H1 (cell line): ENCODE measurements at regions not wholly inside any gene's neighbourhood (a gene's known extent, or its start where the extent isn't known, plus 50 kb on each side); places are given as distances from the start of the nearest gene placed in this dataset.

Experiments
- CTCF ChIA-PET: fragments of 300-600 bp; sonication (Branson Sonifier 250); formaldehyde crosslinking; loops from one replicate; lab custom pipeline; 2021; ENCODE audit not compliant: partially characterized antibody; lab: Charles Lee
- POLR2A ChIA-PET: fragments of 300-600 bp; sonication (Branson Sonifier 250); formaldehyde crosslinking; loops from one replicate; lab custom pipeline; 2021; ENCODE audit warnings: inconsistent platforms; ENCODE audit not compliant: partially characterized antibody; lab: Charles Lee
- DNase-seq, 2 experiments: peaks; one replicate each; pipeline versions ENCODE4 v3.0.0 to v3.0.0-alpha.2; 2010 to 2022; ENCODE audit warnings: low spot score in 2 of 2, low read depth in 1 of 2, mixed read lengths in 1 of 2
- FAIRE-seq: peaks from 2 replicates; lab custom pipeline; 2011; peaks lifted over from hg19 to GRCh38; lab: Jason Lieb, UNC
- H2AFZ ChIP-seq: 2 replicates; pipeline ENCODE4 v1.8.1; 2012; ENCODE audit warnings: low read length, inconsistent platforms
- H2AK5ac ChIP-seq: 2 replicates; pipeline ENCODE4 v1.6.1; 2013; ENCODE audit warnings: low read depth, low read length
- H2BK120ac ChIP-seq: replicated peaks from 2 replicates; pipeline ENCODE3; 2013; ENCODE audit warnings: low read depth, low read length, inconsistent platforms
- H2BK12ac ChIP-seq: 2 replicates; pipeline ENCODE4 v1.6.1; 2013; ENCODE audit warnings: low read depth, low read length
- H2BK15ac ChIP-seq: 2 replicates; pipeline ENCODE4 v1.6.1; 2013; ENCODE audit warnings: low read length
- H2BK20ac ChIP-seq: 2 replicates; pipeline ENCODE4 v1.6.1; 2013; ENCODE audit warnings: low read length
- H2BK5ac ChIP-seq: 2 replicates; pipeline ENCODE4 v1.6.1; 2013; ENCODE audit warnings: low read depth, low read length
- H3K14ac ChIP-seq: 2 replicates; pipeline ENCODE4 v1.6.1; 2013; ENCODE audit warnings: inconsistent platforms; ENCODE audit not compliant: insufficient read length
- H3K18ac ChIP-seq: 2 replicates; pipeline ENCODE4 v1.6.1; 2013; ENCODE audit warnings: low read length; ENCODE audit errors: extremely low read depth
- H3K23ac ChIP-seq: 2 replicates; pipeline ENCODE4 v1.6.1; 2013; ENCODE audit warnings: inconsistent platforms; ENCODE audit not compliant: insufficient read length
- H3K23me2 ChIP-seq: 2 replicates; pipeline ENCODE4 v1.6.1; 2013; ENCODE audit warnings: low read depth, low read length
- H3K27ac ChIP-seq: 2 replicates; pipeline ENCODE4 v1.6.1; 2011; ENCODE audit warnings: low read depth, low read length, inconsistent platforms
- H3K27me3 ChIP-seq, 4 experiments: replicated peaks in 1 of 4; 1 replicate in 1 of 4; 2 replicates in 3 of 4; pipeline versions ENCODE4 v1.6.1 to v1.8.1; 2011 to 2013; ENCODE audit warnings: low read length in 3 of 4, mild to moderate bottlenecking in 3 of 4, inconsistent platforms in 2 of 4, mixed read lengths in 2 of 4, moderate library complexity in 1 of 4; ENCODE audit not compliant: control insufficient read depth in 3 of 4, insufficient read depth in 3 of 4; ENCODE audit errors: extremely low read depth in 1 of 4
- H3K36me3 ChIP-seq, 4 experiments: 2 replicates each; pipeline versions ENCODE4 v1.6.1 to v1.8.1; 2011 to 2013; ENCODE audit warnings: mild to moderate bottlenecking in 4 of 4, low read length in 3 of 4, moderate library complexity in 2 of 4, control low read depth in 1 of 4, inconsistent platforms in 1 of 4; ENCODE audit not compliant: insufficient read depth in 4 of 4, control insufficient read depth in 2 of 4
- H3K4ac ChIP-seq: replicated peaks from 2 replicates; pipeline ENCODE3; 2013; ENCODE audit warnings: low read length, low read depth, mixed read lengths, inconsistent platforms; ENCODE audit not compliant: insufficient read length
- H3K4me1 ChIP-seq, 4 experiments: replicated peaks in 1 of 4; 1 replicate in 1 of 4; 2 replicates in 3 of 4; pipeline versions ENCODE4 v1.6.1 to v1.8.1; 2011 to 2013; ENCODE audit warnings: low read length in 3 of 4, inconsistent platforms in 2 of 4, mixed read lengths in 1 of 4; ENCODE audit not compliant: insufficient read depth in 4 of 4, control insufficient read depth in 3 of 4
- H3K4me2 ChIP-seq, 2 experiments: 2 replicates each; pipeline versions ENCODE4 v1.6.1 to v1.8.1; 2011 to 2013; ENCODE audit warnings: low read depth in 2 of 2, low read length in 2 of 2, control low read depth in 1 of 2, inconsistent platforms in 1 of 2, mild to moderate bottlenecking in 1 of 2; ENCODE audit not compliant: insufficient read depth in 1 of 2
- H3K4me3 ChIP-seq, 4 experiments: fragments of 200-600, 300-600 bp in 1 of 4; sonication (generic), shearing (Covaris generic), sonication (Bioruptor Twin) in 1 of 4; 2 replicates each; pipeline versions ENCODE4 v1.5.1 to v1.8.1; 2011 to 2016; ENCODE audit warnings: low read length in 4 of 4, low read depth in 3 of 4, control low read depth in 2 of 4, inconsistent platforms in 2 of 4, mild to moderate bottlenecking in 2 of 4, mixed read lengths in 1 of 4, moderate library complexity in 1 of 4; ENCODE audit not compliant: insufficient read depth in 2 of 4; ENCODE audit errors: extremely low read depth in 1 of 4
- H3K56ac ChIP-seq: replicated peaks from 2 replicates; pipeline ENCODE3; 2013; ENCODE audit warnings: low read depth, mild to moderate bottlenecking, mixed read lengths, low read length, inconsistent platforms; ENCODE audit not compliant: insufficient read length
- H3K79me1 ChIP-seq: 2 replicates; pipeline ENCODE4 v1.6.1; 2013; ENCODE audit warnings: low read depth, low read length, control low read depth
- H3K79me2 ChIP-seq, 2 experiments: 2 replicates each; pipeline versions ENCODE4 v1.6.1 to v1.8.1; 2012 to 2013; ENCODE audit warnings: low read length in 2 of 2, mild to moderate bottlenecking in 2 of 2, inconsistent platforms in 1 of 2; ENCODE audit not compliant: insufficient read depth in 2 of 2, control insufficient read depth in 1 of 2
- H3K9ac ChIP-seq, 4 experiments: replicated peaks in 1 of 4; 1 replicate in 1 of 4; 2 replicates in 3 of 4; pipeline versions ENCODE4 v1.6.1 to v1.8.1; 2011 to 2013; ENCODE audit warnings: low read depth in 3 of 4, low read length in 3 of 4, control low read depth in 2 of 4, mild to moderate bottlenecking in 2 of 4, moderate library complexity in 2 of 4, inconsistent platforms in 1 of 4; ENCODE audit errors: extremely low read depth in 1 of 4
- H3K9me3 ChIP-seq, 2 experiments: 2 replicates each; pipeline versions ENCODE4 v1.6.1 to v1.8.1; 2012 to 2013; ENCODE audit warnings: mild to moderate bottlenecking in 2 of 2, moderate library complexity in 2 of 2, control low read depth in 1 of 2, inconsistent platforms in 1 of 2, low read depth in 1 of 2, low read length in 1 of 2, mixed read lengths in 1 of 2; ENCODE audit not compliant: insufficient read depth in 2 of 2
- H4K20me1 ChIP-seq, 2 experiments: replicated peaks in 1 of 2; 2 replicates each; pipeline versions ENCODE3 to v1.8.1; 2011 to 2013; ENCODE audit warnings: inconsistent platforms in 2 of 2, low read length in 2 of 2, mild to moderate bottlenecking in 1 of 2; ENCODE audit not compliant: insufficient read depth in 2 of 2, control insufficient read depth in 1 of 2
- H4K5ac ChIP-seq: 2 replicates; pipeline ENCODE4 v1.6.1; 2013; ENCODE audit warnings: low read length, low read depth, mixed read lengths, inconsistent platforms; ENCODE audit not compliant: insufficient read length
- H4K8ac ChIP-seq: 2 replicates; pipeline ENCODE4 v1.8.0; 2013; ENCODE audit warnings: mild to moderate bottlenecking, moderate library complexity, low read length, inconsistent platforms; ENCODE audit not compliant: insufficient read depth; ENCODE audit errors: extremely low read depth
- H4K91ac ChIP-seq: replicated peaks from 2 replicates; pipeline ENCODE3; 2013; ENCODE audit warnings: low read length, mixed read lengths, inconsistent platforms; ENCODE audit not compliant: insufficient read length
- CREB1 ChIP-seq: IDR thresholded peaks from 2 replicates; pipeline ENCODE4 v1.6.1; 2012; ENCODE audit warnings: inconsistent platforms
- CTBP2 ChIP-seq: IDR thresholded peaks from 2 replicates; pipeline ENCODE4 v1.7.0; 2011; ENCODE audit warnings: borderline replicate concordance, mild to moderate bottlenecking, moderate library complexity, mixed read lengths, low read length; ENCODE audit not compliant: insufficient read depth, insufficient read length
- EP300 ChIP-seq, 2 experiments: IDR thresholded peaks; 1 replicate in 1 of 2; 2 replicates in 1 of 2; pipeline ENCODE4 v1.6.1; 2011 to 2012; ENCODE audit warnings: low read depth in 2 of 2, low read length in 2 of 2, mild to moderate bottlenecking in 2 of 2, borderline replicate concordance in 1 of 2, inconsistent platforms in 1 of 2, moderate library complexity in 1 of 2
- GABPA ChIP-seq: IDR thresholded peaks from 2 replicates; pipeline ENCODE4 v1.6.1; 2011; ENCODE audit warnings: mild to moderate bottlenecking, low read length, moderate library complexity, borderline replicate concordance; ENCODE audit not compliant: insufficient read depth
- MAFK ChIP-seq: IDR thresholded peaks from 2 replicates; pipeline ENCODE4 v1.6.1; 2012; ENCODE audit warnings: low read depth, mild to moderate bottlenecking, improper control_type of control experiment, low read length
- NRF1 ChIP-seq: IDR thresholded peaks from 2 replicates; pipeline ENCODE4 v1.6.1; 2011; ENCODE audit warnings: mild to moderate bottlenecking, low read depth, low read length, improper control_type of control experiment
- POLR2A ChIP-seq, 2 experiments: IDR thresholded peaks; 1 replicate in 1 of 2; 2 replicates in 1 of 2; pipeline ENCODE4 v1.6.1; 2011; ENCODE audit warnings: low read depth in 2 of 2, low read length in 2 of 2, mild to moderate bottlenecking in 2 of 2; ENCODE audit errors: control extremely low read depth in 1 of 2
- POLR2AphosphoS5 ChIP-seq: IDR thresholded peaks from 2 replicates; pipeline ENCODE4 v1.6.1; 2011; ENCODE audit warnings: low read depth, low read length
- RBBP5 ChIP-seq: IDR thresholded peaks from 2 replicates; pipeline ENCODE4 v1.7.1; 2012; ENCODE audit warnings: low read depth, mild to moderate bottlenecking, inconsistent platforms, low read length, moderate library complexity, borderline replicate concordance
- SAP30 ChIP-seq: fragments of 300-600 bp; sonication (generic); IDR thresholded peaks from 2 replicates; pipeline ENCODE4 v1.7.1; 2012; ENCODE audit warnings: low read length, moderate library complexity, mild to moderate bottlenecking, inconsistent platforms; ENCODE audit not compliant: insufficient read depth, insufficient replicate concordance
- SUZ12 ChIP-seq: fragments of 200-600 bp; sonication (generic); IDR thresholded peaks from 2 replicates; pipeline ENCODE4 v1.6.1; 2012; ENCODE audit warnings: mild to moderate bottlenecking, inconsistent platforms, low read length, moderate library complexity, mixed read lengths
- TAF7 ChIP-seq: optimal IDR thresholded peaks from 2 replicates; pipeline ENCODE3; 2011; ENCODE audit warnings: low read depth, mild to moderate bottlenecking, inconsistent platforms, low read length, moderate library complexity, borderline replicate concordance
- TBP ChIP-seq: IDR thresholded peaks from 2 replicates; pipeline ENCODE4 v1.6.1; 2011; ENCODE audit warnings: low read depth, low read length, improper control_type of control experiment
- TCF12 ChIP-seq: IDR thresholded peaks from 2 replicates; pipeline ENCODE4 v1.6.1; 2011; ENCODE audit warnings: low read depth, mild to moderate bottlenecking, low read length
- TEAD4 ChIP-seq: IDR thresholded peaks from 2 replicates; pipeline ENCODE4 v1.6.1; 2012; ENCODE audit warnings: low read depth, low read length, inconsistent platforms, mixed read lengths
- WGBS, 2 experiments: shearing (Covaris generic) in 1 of 2; methylation state at CpG; one replicate each; pipeline versions ENCODE4 v1.1.6 to v1.1.7; 2013 to 2015; ENCODE audit warnings: low lambda C conversion rate in 2 of 2, mixed read lengths in 2 of 2, inconsistent platforms in 1 of 2, low coverage in 1 of 2, missing lambda C conversion rate in 1 of 2; ENCODE audit not compliant: insufficient replicate concordance in 2 of 2, insufficient coverage in 1 of 2, insufficient read length in 1 of 2; ENCODE audit errors: extremely low coverage in 1 of 2, missing lambda C conversion rate in 1 of 2; 5-methylcytosine and 5-hydroxymethylcytosine counted together

DNA sequence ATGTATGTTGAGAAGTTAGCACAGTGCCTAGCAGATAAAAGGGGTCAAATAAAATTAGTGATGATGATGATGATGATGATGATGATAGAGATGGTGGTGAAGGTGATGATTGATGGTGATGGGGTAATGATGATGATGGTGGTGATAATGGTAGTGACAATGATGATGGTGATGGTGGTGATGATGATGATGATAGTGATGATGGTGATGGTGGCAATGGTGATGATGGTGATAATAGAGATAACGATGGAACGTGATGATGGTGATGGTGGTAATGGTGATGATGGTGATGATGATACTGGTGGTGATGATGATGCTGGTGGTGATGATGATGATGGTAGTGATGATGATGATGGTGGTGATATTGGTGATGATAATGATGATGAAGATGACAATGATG is 223.7 kb downstream of the FOXL1 start:
- no peak overlapping the region for H3K27ac ChIP-seq
- no peak overlapping the region; the same call in 1 of the 2 replicates for H2BK12ac ChIP-seq
- no peak overlapping the region; the same call in 1 of the 2 replicates for H2AK5ac ChIP-seq
- no peaks in the 10 kb centered on the region for H3K79me1 ChIP-seq
- no peak overlapping the region for H3K4me3 ChIP-seq
- DNase-seq (no peak), FAIRE-seq (no peak)
- H2BK120ac ChIP-seq: no peak overlapping the region
- no peak overlapping the region for H2AFZ ChIP-seq
- peaks cover 2 to 15% (median 9%) of the 10 kb centered on the region in 4 experiments; a peak in 5 of 7 replicates for H3K27me3 ChIP-seq
- H2BK20ac ChIP-seq: no peak overlapping the region
- peaks cover 4 to 8% (median 7%) of the 10 kb centered on the region in 4 experiments; a peak in 4 of 7 replicates for H3K4me1 ChIP-seq
- no peaks in the 10 kb centered on the region for H3K36me3 ChIP-seq
- H4K5ac ChIP-seq: no peak overlapping the region
- no peak overlapping the region for H3K23ac ChIP-seq
- no peak overlapping the region for H3K4ac ChIP-seq
- no peak overlapping the region for H3K9ac ChIP-seq
- ChIA-PET CTCF (interaction anchor here (0.9 to 1.4 kb wide), 4 partner anchors 9 to 260 kb away, joined by 3 to 5 read pairs (median 4); no protein-coding TSS in a partner anchor), POLR2A (interaction anchor here (1.4 kb wide), 1 partner anchor 11 kb away, joined by 4 read pairs; no protein-coding TSS in a partner anchor)
- H3K9me3 ChIP-seq: no peaks in the 10 kb centered on the region
- H3K23me2 ChIP-seq: peaks cover 7% of the 10 kb centered on the region; the same call in 1 of the 2 replicates
- peaks cover 0 to 6% of the 10 kb centered on the region in 2 experiments for H4K20me1 ChIP-seq
- no peak overlapping the region for H4K8ac ChIP-seq
- H3K56ac ChIP-seq: peak overlapping the region; percentile 77
- H2BK5ac ChIP-seq: no peak overlapping the region
- no peak overlapping the region for H2BK15ac ChIP-seq
- WGBS, 2 experiments: 88 to 100% methylated on average over 2 of the region's 2 CpGs
- H3K18ac ChIP-seq: no peak overlapping the region
- H3K14ac ChIP-seq: no peak overlapping the region
- H4K91ac ChIP-seq: no peak overlapping the region
- no peaks in the 10 kb centered on the region for H3K79me2 ChIP-seq
- H3K4me2 ChIP-seq: no peak overlapping the region
- TF ChIP-seq RBBP5 (no peak), NRF1 (no peak), SUZ12 (no peak), TBP (no peak), CREB1 (no peak), TAF7 (no peak), TEAD4 (no peak), TCF12 (no peak), POLR2A (IDR thresholded peaks at IDR 0.05; ENCODE audit: control extremely low read depth in 1 of 2, low read depth in 2 of 2, low read length in 2 of 2) (no peak), EP300 (IDR thresholded peaks at IDR 0.05; ENCODE audit: borderline replicate concordance in 1 of 2, low read depth in 2 of 2, low read length in 2 of 2) (no peak), POLR2AphosphoS5 (no peak), SAP30 (no peak), CTBP2 (no peak), GABPA (no peak), MAFK (no peak)
